HEK293 (cell line): ENCODE measurements at regions not wholly inside any gene's neighbourhood (a gene's known extent, or its start where the extent isn't known, plus 50 kb on each side); places are given as distances from the start of the nearest gene placed in this dataset.

Source experiments
- CTCF ChIA-PET: fragments of 350-600 bp; formaldehyde crosslinking; extraction: SDS; loops from one replicate; lab custom pipeline; 2021; ENCODE audit warnings: antibody characterized with exemption; lab: Yijun Ruan, JAX
- POLR2A ChIA-PET: fragments of 300-600 bp; formaldehyde crosslinking; extraction: SDS; loops from one replicate; lab custom pipeline; 2020; ENCODE audit warnings: antibody characterized with exemption, inconsistent platforms; lab: Yijun Ruan, JAX
- H3K27ac ChIP-seq: fragments of 200-500 bp; sonication (Bioruptor generic); 2 replicates; pipeline ENCODE4 v1.5.1; 2014; ENCODE audit warnings: low read depth, low read length, control low read depth, inconsistent platforms; ENCODE audit errors: extremely low read depth
- H3K36me3 ChIP-seq, 2 experiments: fragments of 200-500 bp in 1 of 2; sonication (Bioruptor generic) in 1 of 2; 1 replicate in 1 of 2; 2 replicates in 1 of 2; pipeline ENCODE4 v1.5.1; 2014 to 2017; ENCODE audit warnings: inconsistent platforms in 2 of 2, low read length in 2 of 2; ENCODE audit not compliant: control insufficient read depth in 2 of 2, insufficient read depth in 1 of 2
- H3K4me1 ChIP-seq: fragments of 200-500 bp; sonication (Bioruptor generic); 2 replicates; pipeline ENCODE4 v1.5.1; 2014; ENCODE audit warnings: mild to moderate bottlenecking, low read length, inconsistent platforms; ENCODE audit not compliant: control insufficient read depth, insufficient read depth
- H3K4me3 ChIP-seq: 2 replicates; pipeline ENCODE4 v1.5.1; 2011; ENCODE audit warnings: low read depth, mild to moderate bottlenecking, control low read depth, low read length, moderate library complexity
- H3K9me3 ChIP-seq: fragments of 200-500 bp; sonication (Bioruptor generic); 2 replicates; pipeline ENCODE4 v1.5.1; 2014; ENCODE audit warnings: low read depth, low read length, inconsistent platforms; ENCODE audit not compliant: control insufficient read depth, insufficient read depth
- BCL6B ChIP-seq: fragments of 450-650 bp; formaldehyde crosslinking; IDR thresholded peaks from 2 replicates; pipeline ENCODE4 v1.5.1; 2017; ENCODE audit warnings: missing biosample characterization, missing genetic modification characterization
- OVOL3 ChIP-seq: fragments of 450-650 bp; formaldehyde crosslinking; IDR thresholded peaks from 2 replicates; pipeline ENCODE4 v1.5.1; 2016; ENCODE audit warnings: missing biosample characterization, missing genetic modification characterization
- SETDB1 ChIP-seq: IDR thresholded peaks from one replicate; pipeline ENCODE4 v1.6.1; 2017; ENCODE audit warnings: mild to moderate bottlenecking, low read length, moderate library complexity, mixed read lengths; ENCODE audit not compliant: insufficient read length
- YY2 ChIP-seq: fragments of 450-650 bp; formaldehyde crosslinking; IDR thresholded peaks from 2 replicates; pipeline ENCODE4 v1.5.1; 2016; ENCODE audit warnings: missing biosample characterization, missing genetic modification characterization
- ZBTB26 ChIP-seq: fragments of 450-650 bp; formaldehyde crosslinking; optimal IDR thresholded peaks from 2 replicates; pipeline ENCODE3; 2016; ENCODE audit warnings: missing biosample characterization, mild to moderate bottlenecking, missing genetic modification characterization
- ZFP41 ChIP-seq: fragments of 450-650 bp; formaldehyde crosslinking; IDR thresholded peaks from 2 replicates; pipeline ENCODE4 v1.5.1; 2016; ENCODE audit warnings: missing biosample characterization, missing genetic modification characterization, borderline replicate concordance
- ZNF138 ChIP-seq: fragments of 450-650 bp; formaldehyde crosslinking; IDR thresholded peaks from 2 replicates; pipeline ENCODE4 v1.5.1; 2016; ENCODE audit warnings: missing biosample characterization, missing genetic modification characterization, borderline replicate concordance
- ZNF157 ChIP-seq: fragments of 450-650 bp; formaldehyde crosslinking; IDR thresholded peaks from 2 replicates; pipeline ENCODE4 v1.5.1; 2016; ENCODE audit warnings: missing biosample characterization, missing genetic modification characterization
- ZNF214 ChIP-seq: fragments of 450-650 bp; formaldehyde crosslinking; IDR thresholded peaks from 2 replicates; pipeline ENCODE4 v1.5.1; 2017; ENCODE audit warnings: missing biosample characterization, mild to moderate bottlenecking, missing genetic modification characterization, borderline replicate concordance
- ZNF24 ChIP-seq: fragments of 450-650 bp; formaldehyde crosslinking; IDR thresholded peaks from 2 replicates; pipeline ENCODE4 v1.5.1; 2016; ENCODE audit warnings: missing biosample characterization, missing genetic modification characterization
- ZNF248 ChIP-seq: fragments of 450-650 bp; formaldehyde crosslinking; IDR thresholded peaks from 2 replicates; pipeline ENCODE4 v1.5.1; 2017; ENCODE audit warnings: missing biosample characterization, missing genetic modification characterization
- ZNF292 ChIP-seq: fragments of 450-650 bp; formaldehyde crosslinking; IDR thresholded peaks from 2 replicates; pipeline ENCODE4 v1.5.1; 2016; ENCODE audit warnings: low read depth, missing biosample characterization, missing genetic modification characterization, borderline replicate concordance
- ZNF423 ChIP-seq: fragments of 450-650 bp; formaldehyde crosslinking; IDR thresholded peaks from 2 replicates; pipeline ENCODE4 v1.5.1; 2016; ENCODE audit warnings: missing biosample characterization, missing genetic modification characterization
- ZNF426 ChIP-seq: fragments of 450-650 bp; formaldehyde crosslinking; IDR thresholded peaks from 2 replicates; pipeline ENCODE4 v1.5.1; 2017; ENCODE audit warnings: missing biosample characterization, missing genetic modification characterization, mild to moderate bottlenecking, inconsistent platforms, moderate library complexity
- ZNF529 ChIP-seq: fragments of 450-650 bp; formaldehyde crosslinking; IDR thresholded peaks from 2 replicates; pipeline ENCODE4 v1.5.1; 2017; ENCODE audit warnings: missing genetic modification characterization, missing biosample characterization; ENCODE audit not compliant: insufficient replicate concordance
- ZNF580 ChIP-seq: fragments of 450-650 bp; formaldehyde crosslinking; IDR thresholded peaks from 2 replicates; pipeline ENCODE4 v1.5.1; 2016; ENCODE audit warnings: missing biosample characterization, missing genetic modification characterization
- ZNF585B ChIP-seq: fragments of 450-650 bp; formaldehyde crosslinking; IDR thresholded peaks from 2 replicates; pipeline ENCODE4 v1.5.1; 2016; ENCODE audit warnings: missing biosample characterization, missing genetic modification characterization
- ZNF626 ChIP-seq: fragments of 450-650 bp; sonication (Bioruptor Pico); formaldehyde crosslinking; IDR thresholded peaks from 2 replicates; pipeline ENCODE4 v1.5.1; 2018; ENCODE audit warnings: missing biosample characterization, missing genetic modification characterization, inconsistent platforms
- ZNF660 ChIP-seq: fragments of 450-650 bp; IDR thresholded peaks from 2 replicates; pipeline ENCODE4 v1.5.1; 2018; ENCODE audit warnings: missing biosample characterization, mild to moderate bottlenecking, missing genetic modification characterization
- ZNF677 ChIP-seq: fragments of 450-650 bp; IDR thresholded peaks from 2 replicates; pipeline ENCODE4 v1.5.0; 2018; ENCODE audit warnings: missing biosample characterization, mild to moderate bottlenecking, missing genetic modification characterization, moderate library complexity
- ZNF776 ChIP-seq: fragments of 450-650 bp; formaldehyde crosslinking; IDR thresholded peaks from 2 replicates; pipeline ENCODE4 v1.5.0; 2017; ENCODE audit warnings: missing biosample characterization, missing genetic modification characterization, borderline replicate concordance
- ZNF837 ChIP-seq: fragments of 450-650 bp; formaldehyde crosslinking; IDR thresholded peaks from 2 replicates; pipeline ENCODE4 v1.5.1; 2016; ENCODE audit warnings: missing biosample characterization, missing genetic modification characterization
- ZXDB ChIP-seq: fragments of 450-650 bp; formaldehyde crosslinking; IDR thresholded peaks from 2 replicates; pipeline ENCODE4 v1.5.1; 2016; ENCODE audit warnings: missing biosample characterization, missing genetic modification characterization
- TF ChIP-seq, protein P1 (sequence below): sonication (generic); formaldehyde crosslinking; IDR thresholded peaks from 2 replicates; pipeline ENCODE4 v1.8.1; 2022; ENCODE audit warnings: mild to moderate bottlenecking, moderate library complexity, missing genetic modification reagents
- TF ChIP-seq, protein P2 (sequence below): fragments of 450-650 bp; formaldehyde crosslinking; IDR thresholded peaks from 2 replicates; pipeline ENCODE4 v1.5.1; 2016; ENCODE audit warnings: missing biosample characterization, missing genetic modification characterization
- TF ChIP-seq, protein P3 (sequence below): fragments of 450-650 bp; formaldehyde crosslinking; IDR thresholded peaks from 2 replicates; pipeline ENCODE4 v1.5.1; 2016; ENCODE audit warnings: missing biosample characterization, missing genetic modification characterization

DNA sequence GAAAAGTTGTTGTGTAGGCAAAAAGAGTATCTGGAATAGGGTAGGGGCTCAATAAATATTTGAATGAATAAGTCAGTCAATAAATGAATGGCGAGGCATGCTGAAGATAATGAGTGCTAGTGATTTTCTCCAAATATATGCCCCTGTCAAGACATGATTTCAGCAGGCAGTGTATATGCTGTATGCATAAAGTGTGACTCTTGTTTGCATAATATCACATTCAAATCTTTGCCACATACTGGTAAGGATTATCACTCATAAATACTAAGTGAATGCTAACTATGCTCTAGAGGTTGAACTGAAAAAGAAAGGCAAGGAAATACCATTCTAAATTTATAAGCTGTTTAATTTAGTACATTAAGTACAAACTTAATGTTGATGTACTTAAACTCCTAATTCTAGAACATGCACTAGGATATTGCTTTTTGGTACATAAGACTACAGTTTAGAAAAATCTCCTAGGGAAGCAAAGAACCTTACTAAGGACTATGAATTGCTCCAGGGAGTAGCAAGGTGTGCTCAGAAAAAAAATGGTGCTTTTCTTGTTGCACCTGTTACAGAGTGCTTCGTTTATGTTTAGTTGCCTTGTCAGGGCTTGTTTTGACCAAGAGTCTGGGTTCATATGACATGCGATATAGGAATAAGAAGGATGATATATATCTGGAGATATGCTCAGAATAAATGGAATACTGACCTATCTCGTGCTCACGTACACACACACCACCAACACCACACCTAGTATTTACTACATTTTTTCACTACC, 224.0 kb upstream of the TANK start:
- CTCF ChIA-PET = interaction anchor here (0.9 to 1.3 kb wide), 2 partner anchors 14 to 17 kb away, joined by 3 read pairs; no protein-coding TSS in a partner anchor

GRCh38 chr2:160940271-160940670, 220.0 kb upstream of the TANK start:
- POLR2A ChIA-PET = no interaction called here
- H3K4me3 ChIP-seq = no peak overlapping the region
- TF ChIP-seq ZNF677 (tag by site-specific recombination) (no peak), ZNF24 (tag by site-specific recombination) (no peak), ZNF529 (no peak), ZNF214 (tag by site-specific recombination) (no peak), ZNF660 (tag by site-specific recombination) (no peak), ZNF423 (tag by site-specific recombination) (no peak), ZNF626 (tag by site-specific recombination) (no peak), ZNF837 (tag by site-specific recombination) (no peak), ZFP41 (no peak), ZNF248 (tag by site-specific recombination) (no peak), YY2 (tag by site-specific recombination) (no peak), ZNF580 (tag by site-specific recombination) (no peak), ZNF292 (no peak), ZNF138 (tag by site-specific recombination) (no peak)
- TF ChIP-seq, protein P1, sequence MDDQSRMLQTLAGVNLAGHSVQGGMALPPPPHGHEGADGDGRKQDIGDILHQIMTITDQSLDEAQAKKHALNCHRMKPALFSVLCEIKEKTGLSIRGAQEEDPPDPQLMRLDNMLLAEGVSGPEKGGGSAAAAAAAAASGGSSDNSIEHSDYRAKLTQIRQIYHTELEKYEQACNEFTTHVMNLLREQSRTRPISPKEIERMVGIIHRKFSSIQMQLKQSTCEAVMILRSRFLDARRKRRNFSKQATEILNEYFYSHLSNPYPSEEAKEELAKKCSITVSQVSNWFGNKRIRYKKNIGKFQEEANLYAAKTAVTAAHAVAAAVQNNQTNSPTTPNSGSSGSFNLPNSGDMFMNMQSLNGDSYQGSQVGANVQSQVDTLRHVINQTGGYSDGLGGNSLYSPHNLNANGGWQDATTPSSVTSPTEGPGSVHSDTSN (CRISPR knock-in tag) = no peak
- TF ChIP-seq, protein P2, sequence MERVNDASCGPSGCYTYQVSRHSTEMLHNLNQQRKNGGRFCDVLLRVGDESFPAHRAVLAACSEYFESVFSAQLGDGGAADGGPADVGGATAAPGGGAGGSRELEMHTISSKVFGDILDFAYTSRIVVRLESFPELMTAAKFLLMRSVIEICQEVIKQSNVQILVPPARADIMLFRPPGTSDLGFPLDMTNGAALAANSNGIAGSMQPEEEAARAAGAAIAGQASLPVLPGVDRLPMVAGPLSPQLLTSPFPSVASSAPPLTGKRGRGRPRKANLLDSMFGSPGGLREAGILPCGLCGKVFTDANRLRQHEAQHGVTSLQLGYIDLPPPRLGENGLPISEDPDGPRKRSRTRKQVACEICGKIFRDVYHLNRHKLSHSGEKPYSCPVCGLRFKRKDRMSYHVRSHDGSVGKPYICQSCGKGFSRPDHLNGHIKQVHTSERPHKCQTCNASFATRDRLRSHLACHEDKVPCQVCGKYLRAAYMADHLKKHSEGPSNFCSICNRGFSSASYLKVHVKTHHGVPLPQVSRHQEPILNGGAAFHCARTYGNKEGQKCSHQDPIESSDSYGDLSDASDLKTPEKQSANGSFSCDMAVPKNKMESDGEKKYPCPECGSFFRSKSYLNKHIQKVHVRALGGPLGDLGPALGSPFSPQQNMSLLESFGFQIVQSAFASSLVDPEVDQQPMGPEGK = no peak
- TF ChIP-seq, protein P3, sequence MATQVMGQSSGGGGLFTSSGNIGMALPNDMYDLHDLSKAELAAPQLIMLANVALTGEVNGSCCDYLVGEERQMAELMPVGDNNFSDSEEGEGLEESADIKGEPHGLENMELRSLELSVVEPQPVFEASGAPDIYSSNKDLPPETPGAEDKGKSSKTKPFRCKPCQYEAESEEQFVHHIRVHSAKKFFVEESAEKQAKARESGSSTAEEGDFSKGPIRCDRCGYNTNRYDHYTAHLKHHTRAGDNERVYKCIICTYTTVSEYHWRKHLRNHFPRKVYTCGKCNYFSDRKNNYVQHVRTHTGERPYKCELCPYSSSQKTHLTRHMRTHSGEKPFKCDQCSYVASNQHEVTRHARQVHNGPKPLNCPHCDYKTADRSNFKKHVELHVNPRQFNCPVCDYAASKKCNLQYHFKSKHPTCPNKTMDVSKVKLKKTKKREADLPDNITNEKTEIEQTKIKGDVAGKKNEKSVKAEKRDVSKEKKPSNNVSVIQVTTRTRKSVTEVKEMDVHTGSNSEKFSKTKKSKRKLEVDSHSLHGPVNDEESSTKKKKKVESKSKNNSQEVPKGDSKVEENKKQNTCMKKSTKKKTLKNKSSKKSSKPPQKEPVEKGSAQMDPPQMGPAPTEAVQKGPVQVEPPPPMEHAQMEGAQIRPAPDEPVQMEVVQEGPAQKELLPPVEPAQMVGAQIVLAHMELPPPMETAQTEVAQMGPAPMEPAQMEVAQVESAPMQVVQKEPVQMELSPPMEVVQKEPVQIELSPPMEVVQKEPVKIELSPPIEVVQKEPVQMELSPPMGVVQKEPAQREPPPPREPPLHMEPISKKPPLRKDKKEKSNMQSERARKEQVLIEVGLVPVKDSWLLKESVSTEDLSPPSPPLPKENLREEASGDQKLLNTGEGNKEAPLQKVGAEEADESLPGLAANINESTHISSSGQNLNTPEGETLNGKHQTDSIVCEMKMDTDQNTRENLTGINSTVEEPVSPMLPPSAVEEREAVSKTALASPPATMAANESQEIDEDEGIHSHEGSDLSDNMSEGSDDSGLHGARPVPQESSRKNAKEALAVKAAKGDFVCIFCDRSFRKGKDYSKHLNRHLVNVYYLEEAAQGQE (tag by site-specific recombination) = no peak

More for the DNA sequence above, 224.0 kb upstream of the TANK start:
- H3K4me3 ChIP-seq = no peak overlapping the region
- no peak overlapping the region for H3K27ac ChIP-seq
- POLR2A ChIA-PET = no interaction called here
- no peaks in the 10 kb centered on the region for H3K36me3 ChIP-seq
- H3K9me3 ChIP-seq = no peaks in the 10 kb centered on the region
- H3K4me1 ChIP-seq = no peaks in the 10 kb centered on the region
- TF ChIP-seq ZXDB (tag by site-specific recombination) (no peak), BCL6B (tag by site-specific recombination) (no peak), ZNF157 (tag by site-specific recombination) (no peak), OVOL3 (tag by site-specific recombination) (no peak), ZNF837 (tag by site-specific recombination) (no peak), ZNF426 (tag by site-specific recombination) (no peak), ZBTB26 (tag by site-specific recombination) (no peak), ZNF776 (tag by site-specific recombination) (no peak), SETDB1 (no peak), ZNF585B (tag by site-specific recombination) (no peak)

More at GRCh38 chr2:160940271-160940670, 220.0 kb upstream of the TANK start:
- Histone ChIP-seq H3K9me3 (no peaks in the 10 kb centered on the region), H3K36me3 (no peaks in the 10 kb centered on the region), H3K4me1 (no peaks in the 10 kb centered on the region), H3K27ac (no peak overlapping the region)
- CTCF ChIA-PET = no interaction called here
